AG10803 (cell line): ENCODE measurements at regions not wholly inside any gene's neighbourhood (a gene's known extent, or its start where the extent isn't known, plus 50 kb on each side); places are given as distances from the start of the nearest gene placed in this dataset.

Source experiments
- DNase-seq: peaks from one replicate; pipeline ENCODE4 v3.0.0; 2010; ENCODE audit warnings: low read depth
- H3K4me3 ChIP-seq: 2 replicates; pipeline ENCODE4 v1.5.1; 2011; ENCODE audit warnings: mild to moderate bottlenecking, low read length, control low read depth
- CTCF ChIP-seq: conservative IDR thresholded peaks from 2 replicates; pipeline ENCODE4 v1.5.1; 2011; ENCODE audit warnings: mild to moderate bottlenecking, low read length, control low read depth, inconsistent platforms

GRCh38 chr15:98382139-98382538 lies 266.2 kb upstream of the IGF1R start:
- DNase-seq, result no peak
- no peak overlapping the region for H3K4me3 ChIP-seq
- TF ChIP-seq CTCF, result no peak

GRCh38 chr15:98383571-98383970 lies 264.8 kb upstream of the IGF1R start:
- TF ChIP-seq CTCF, result no peak
- DNase-seq, result no peak
- no peak overlapping the region for H3K4me3 ChIP-seq

GRCh38 chr15:98384328-98385029 lies 263.9 kb upstream of the IGF1R start:
- H3K4me3 ChIP-seq, result no peak overlapping the region
- no peak for DNase-seq
- no peak for TF ChIP-seq CTCF

GRCh38 chr15:98385752-98386381 lies 262.5 kb upstream of the IGF1R start:
- no peak overlapping the region for H3K4me3 ChIP-seq
- DNase-seq, result no peak
- no peak for TF ChIP-seq CTCF

GRCh38 chr15:98386561-98386960 lies 261.8 kb upstream of the IGF1R start:
- no peak for TF ChIP-seq CTCF
- no peak overlapping the region for H3K4me3 ChIP-seq
- no peak for DNase-seq

- no peak for TF ChIP-seq CTCF
- no peak for DNase-seq
- H3K4me3 ChIP-seq, result no peak overlapping the region
Observed at GRCh38 chr15:98387866-98388265, 260.5 kb upstream of the IGF1R start.

- no peak overlapping the region for H3K4me3 ChIP-seq
- DNase-seq, result no peak
- TF ChIP-seq CTCF, result no peak
Observed at GRCh38 chr15:98390946-98391530, 257.3 kb upstream of the IGF1R start.
